GM12874 (cell line): ENCODE measurements at regions not wholly inside any gene's neighbourhood (a gene's known extent, or its start where the extent isn't known, plus 50 kb on each side); places are given as distances from the start of the nearest gene placed in this dataset.

ENCODE experiments used
- CTCF ChIP-seq: IDR thresholded peaks from 2 replicates; pipeline ENCODE4 v1.5.1; 2011; ENCODE audit warnings: low read depth, mild to moderate bottlenecking, control low read depth, low read length, moderate library complexity; ENCODE audit not compliant: insufficient read depth

DNA sequence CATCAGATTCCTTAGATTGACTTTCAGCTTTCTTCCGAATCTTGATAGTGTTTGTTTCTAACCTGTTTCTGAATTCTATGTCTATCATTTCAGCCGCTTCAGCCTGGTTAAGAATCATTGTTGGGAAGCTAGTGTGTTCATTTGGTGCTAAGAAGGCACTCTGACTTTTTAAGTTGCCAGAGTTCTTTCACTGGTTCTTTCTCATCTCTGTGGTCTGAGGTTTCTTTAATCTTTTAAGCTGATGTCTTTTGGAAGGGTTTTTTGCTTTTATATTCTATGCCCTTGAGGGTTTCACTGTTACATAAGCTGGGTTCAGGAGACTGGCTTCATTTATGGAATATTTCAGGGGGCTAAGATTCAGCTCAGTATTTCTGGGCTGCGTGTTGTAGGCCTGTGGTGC, 104.5 kb upstream of the PRSS58 start:
- TF ChIP-seq CTCF = no peak

DNA sequence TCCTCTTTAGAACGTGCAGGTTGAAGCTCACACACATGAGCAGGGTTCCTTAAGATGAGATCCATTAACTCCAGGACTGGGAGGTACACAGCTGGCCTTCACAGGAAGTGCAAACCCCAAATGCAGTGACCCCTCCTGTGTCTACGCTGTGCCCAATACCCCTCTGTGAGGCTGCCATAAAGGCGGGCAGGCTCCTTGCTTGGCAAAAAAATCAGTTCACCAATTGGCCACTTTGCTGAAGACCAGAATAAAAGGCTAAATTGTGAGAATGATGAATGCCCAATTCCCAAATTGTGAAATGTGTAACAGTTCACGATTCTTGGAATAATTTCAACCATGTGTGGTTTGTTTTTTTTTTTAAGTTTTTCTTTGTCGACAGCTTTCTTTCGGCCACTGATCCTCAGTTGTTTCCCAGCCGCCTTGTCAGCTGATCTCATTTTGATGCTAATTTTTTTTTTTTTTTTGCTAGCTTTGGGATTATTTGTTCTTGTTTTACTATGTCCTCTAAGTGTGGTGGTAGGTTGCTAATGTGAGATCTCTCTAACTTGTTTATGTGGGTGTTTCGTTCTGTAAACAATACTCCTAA, 101.9 kb upstream of the PRSS58 start:
- no peak for TF ChIP-seq CTCF

DNA sequence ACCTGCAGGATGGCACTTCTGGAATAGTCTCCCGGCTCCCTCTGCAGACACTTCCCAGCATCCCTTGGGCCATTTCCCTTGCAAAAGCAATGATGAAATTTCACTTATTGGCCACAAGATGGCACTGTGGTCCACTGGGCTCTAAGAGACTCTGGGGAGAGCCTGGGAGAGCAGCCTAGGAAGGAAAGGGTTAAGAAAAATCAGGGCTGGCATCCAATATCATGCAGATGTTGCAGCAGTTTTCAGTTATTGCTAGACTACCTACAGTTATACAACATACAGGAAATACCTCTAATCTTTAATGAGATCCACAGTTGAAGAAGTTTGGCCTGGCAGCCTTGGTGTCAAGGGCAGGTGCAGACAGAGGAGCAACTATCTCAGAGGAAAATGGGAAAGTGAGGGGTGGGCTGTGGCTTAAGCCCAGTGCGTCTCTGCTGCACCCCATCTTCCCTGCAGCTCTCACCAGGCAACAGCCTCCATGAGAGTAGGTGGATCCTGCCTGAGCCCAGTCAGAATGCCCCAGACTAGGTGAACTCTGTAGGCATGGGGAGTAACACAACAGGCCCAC, 100.2 kb upstream of the PRSS58 start:
- peak; percentile 74 for TF ChIP-seq CTCF

DNA sequence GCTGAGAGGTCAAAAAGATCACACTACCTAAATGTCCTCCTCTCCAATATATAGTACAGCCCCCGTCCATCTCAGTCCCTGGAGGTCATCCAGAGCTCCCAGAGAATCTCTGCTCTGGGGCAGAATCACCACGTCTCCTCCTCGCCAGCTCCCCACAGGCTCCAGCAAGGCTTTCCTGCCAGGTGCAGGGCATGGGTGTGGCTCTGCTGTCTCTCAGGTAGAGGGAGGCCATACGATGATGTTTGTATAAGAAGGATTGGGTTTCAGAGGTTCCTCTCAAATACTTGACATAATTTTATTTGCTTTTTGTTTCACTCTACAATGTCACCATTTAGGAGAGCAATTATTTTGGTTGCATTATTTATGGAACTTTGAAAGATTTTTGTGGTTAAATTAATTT, 98.3 kb upstream of the PRSS58 start:
- TF ChIP-seq CTCF = no peak

DNA sequence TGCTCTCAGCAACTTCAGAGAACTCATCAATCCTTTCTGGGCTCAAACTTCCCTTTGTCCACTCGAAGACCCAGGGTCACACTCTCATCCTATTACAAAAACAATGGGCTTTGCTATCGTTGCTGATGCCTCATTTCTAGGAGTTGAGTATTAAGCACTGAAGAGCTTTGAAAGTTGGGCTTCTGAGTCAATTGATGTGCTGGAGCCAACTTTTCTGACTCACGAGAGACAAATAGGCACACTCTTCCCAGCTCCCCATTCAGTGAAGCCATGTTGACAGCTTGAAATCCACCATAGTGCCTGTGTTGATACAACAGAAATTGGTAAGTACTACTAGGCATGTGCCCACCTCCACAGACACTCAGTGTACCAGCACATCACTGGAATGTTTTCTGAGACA, 97.5 kb upstream of the PRSS58 start:
- no peak for TF ChIP-seq CTCF

GRCh38 chr7:142353147-142354060, 95.5 kb upstream of the PRSS58 start:
- no peak for TF ChIP-seq CTCF

DNA sequence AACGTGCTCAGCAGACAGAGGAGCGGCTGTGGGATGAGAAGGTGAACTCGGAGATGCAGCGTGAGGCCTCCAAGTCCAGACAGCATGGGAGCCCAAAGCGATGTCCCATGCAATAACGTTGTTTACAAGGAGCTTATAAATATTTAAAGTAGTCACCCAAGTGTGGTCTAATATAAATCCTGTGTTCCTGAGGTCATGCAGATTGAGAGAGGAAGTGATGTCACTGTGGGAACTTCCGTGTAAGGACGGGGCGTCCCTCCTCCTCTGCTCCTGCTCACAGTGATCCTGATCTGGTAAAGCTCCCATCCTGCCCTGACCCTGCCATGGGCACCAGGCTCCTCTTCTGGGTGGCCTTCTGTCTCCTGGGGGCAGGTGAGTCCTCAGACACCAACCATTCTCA, 94.7 kb upstream of the PRSS58 start:
- TF ChIP-seq CTCF = no peak
